IMR-90 (cell line): ENCODE measurements at regions not wholly inside any gene's neighbourhood (a gene's known extent, or its start where the extent isn't known, plus 50 kb on each side); places are given as distances from the start of the nearest gene placed in this dataset.

Experiments used
- ATAC-seq: fragments of 200-7000 bp; cut with Tn5 transposase; 2 replicates; pipeline ENCODE4 v1.9.1; 2020; ENCODE audit warnings: low read depth, mild to moderate bottlenecking, moderate library complexity
- BruUV-seq: library from RNA; stranded (reverse); fragments of 400-500 nt; replicated peaks from 2 replicates; lab custom pipeline; 2021; lab: Mats Ljungman, UMichigan
- CTCF ChIA-PET: fragments of 300-600 bp; formaldehyde crosslinking; extraction: SDS; loops from one replicate; lab custom pipeline; 2021; ENCODE audit warnings: antibody characterized with exemption; lab: Yijun Ruan, JAX
- POLR2A ChIA-PET: fragments of 300-600 bp; sonication (Branson Sonifier 250); formaldehyde crosslinking; loops from one replicate; lab custom pipeline; 2022; ENCODE audit warnings: antibody characterized with exemption; ENCODE audit not compliant: unreplicated experiment; lab: Charles Lee
- DNase-seq: peaks from one replicate; pipeline ENCODE4 v3.0.0; 2013
- H2AFZ ChIP-seq: replicated peaks from 2 replicates; pipeline ENCODE3; 2013; ENCODE audit warnings: low read length, mild to moderate bottlenecking; ENCODE audit not compliant: poor library complexity
- H2AK5ac ChIP-seq: 2 replicates; pipeline ENCODE4 v1.6.1; 2013; ENCODE audit warnings: low read depth, low read length, inconsistent platforms
- H2AK9ac ChIP-seq: replicated peaks from 2 replicates; pipeline ENCODE3; 2013; ENCODE audit warnings: mild to moderate bottlenecking, low read depth, low read length, moderate library complexity; ENCODE audit not compliant: poor library complexity
- H2BK120ac ChIP-seq: 2 replicates; pipeline ENCODE4 v1.6.1; 2013; ENCODE audit warnings: low read depth, low read length, inconsistent platforms
- H2BK15ac ChIP-seq: 3 replicates; pipeline ENCODE4 v1.6.1; 2013; ENCODE audit warnings: low read depth, low read length, inconsistent platforms
- H2BK20ac ChIP-seq: 2 replicates; pipeline ENCODE4 v1.6.1; 2013; ENCODE audit warnings: low read depth, mild to moderate bottlenecking, inconsistent platforms, low read length, moderate library complexity
- H2BK5ac ChIP-seq: 2 replicates; pipeline ENCODE4 v1.6.1; 2013; ENCODE audit warnings: mild to moderate bottlenecking, low read depth, low read length, inconsistent platforms; ENCODE audit not compliant: poor library complexity, severe bottlenecking
- H3K14ac ChIP-seq: replicated peaks from 2 replicates; pipeline ENCODE4 v1.6.1; 2013; ENCODE audit warnings: low read depth, low read length, inconsistent platforms
- H3K18ac ChIP-seq: 2 replicates; pipeline ENCODE4 v1.6.1; 2013; ENCODE audit warnings: low read depth, low read length, control low read depth
- H3K23ac ChIP-seq: 2 replicates; pipeline ENCODE4 v1.6.1; 2013; ENCODE audit warnings: low read depth, low read length, inconsistent platforms
- H3K27ac ChIP-seq: 2 replicates; pipeline ENCODE4 v1.5.1; 2013; ENCODE audit warnings: mild to moderate bottlenecking, control low read depth, low read length; ENCODE audit not compliant: insufficient read depth
- H3K27me3 ChIP-seq: 2 replicates; pipeline ENCODE4 v1.6.1; 2013; ENCODE audit warnings: low read length; ENCODE audit not compliant: control insufficient read depth, insufficient read depth
- H3K36me3 ChIP-seq: 2 replicates; pipeline ENCODE4 v1.6.1; 2013; ENCODE audit warnings: low read length, mixed read lengths; ENCODE audit not compliant: control insufficient read depth, insufficient read depth
- H3K4ac ChIP-seq: 2 replicates; pipeline ENCODE4 v1.6.1; 2013; ENCODE audit warnings: low read depth, low read length, inconsistent platforms
- H3K4me1 ChIP-seq: 2 replicates; pipeline ENCODE4 v1.6.1; 2013; ENCODE audit warnings: low read length, mixed read lengths; ENCODE audit not compliant: control insufficient read depth, insufficient read depth
- H3K4me2 ChIP-seq: 2 replicates; pipeline ENCODE4 v1.6.1; 2013; ENCODE audit warnings: low read depth, mild to moderate bottlenecking, control low read depth, low read length, moderate library complexity
- H3K4me3 ChIP-seq: 2 replicates; pipeline ENCODE4 v1.5.1; 2013; ENCODE audit warnings: low read depth, mild to moderate bottlenecking, control low read depth, low read length, moderate library complexity; ENCODE audit not compliant: insufficient read depth
- H3K56ac ChIP-seq: 2 replicates; pipeline ENCODE4 v1.6.1; 2013; ENCODE audit warnings: low read length, inconsistent platforms; ENCODE audit not compliant: insufficient read depth; ENCODE audit errors: extremely low read depth
- H3K79me1 ChIP-seq, 2 experiments: 2 replicates each; pipeline ENCODE4 v1.6.1; 2013; ENCODE audit warnings: low read length in 2 of 2, inconsistent platforms in 1 of 2, low read depth in 1 of 2
- H3K9ac ChIP-seq: 2 replicates; pipeline ENCODE4 v1.6.1; 2013; ENCODE audit warnings: low read depth, low read length, control low read depth
- H3K9me1 ChIP-seq: 2 replicates; pipeline ENCODE4 v1.6.1; 2013; ENCODE audit warnings: low read length, inconsistent platforms; ENCODE audit not compliant: insufficient read depth
- H3K9me3 ChIP-seq: 2 replicates; pipeline ENCODE4 v1.6.1; 2013; ENCODE audit warnings: low read length; ENCODE audit not compliant: control insufficient read depth, insufficient read depth
- H4K20me1 ChIP-seq: 2 replicates; pipeline ENCODE4 v1.6.1; 2013; ENCODE audit warnings: low read length, inconsistent platforms; ENCODE audit not compliant: insufficient read depth
- H4K5ac ChIP-seq: 2 replicates; pipeline ENCODE4 v1.6.1; 2013; ENCODE audit warnings: mild to moderate bottlenecking, low read depth, low read length, control low read depth
- H4K8ac ChIP-seq, 2 experiments: 2 replicates each; pipeline ENCODE4 v1.6.1; 2013; ENCODE audit warnings: low read depth in 2 of 2, low read length in 2 of 2, control low read depth in 1 of 2, inconsistent platforms in 1 of 2
- H4K91ac ChIP-seq: 2 replicates; pipeline ENCODE4 v1.6.1; 2013; ENCODE audit warnings: low read depth, low read length, inconsistent platforms; ENCODE audit not compliant: insufficient read depth
- BHLHE40 ChIP-seq: fragments of 150-350 bp; IDR thresholded peaks from 2 replicates; pipeline ENCODE4 v1.6.1; 2016; ENCODE audit warnings: mild to moderate bottlenecking, low read depth, low read length
- CEBPB ChIP-seq: IDR thresholded peaks from 2 replicates; pipeline ENCODE4 v1.6.1; 2012; ENCODE audit warnings: low read depth, low read length, improper control_type of control experiment
- CHD1 ChIP-seq: IDR thresholded peaks from 2 replicates; pipeline ENCODE4 v1.6.1; 2012; ENCODE audit warnings: low read depth, low read length, improper control_type of control experiment
- MAFK ChIP-seq: IDR thresholded peaks from 2 replicates; pipeline ENCODE4 v1.6.1; 2012; ENCODE audit warnings: low read depth, low read length, improper control_type of control experiment
- MAZ ChIP-seq: IDR thresholded peaks from 2 replicates; pipeline ENCODE4 v1.6.1; 2012; ENCODE audit warnings: low read depth, mild to moderate bottlenecking, low read length, improper control_type of control experiment, moderate library complexity, borderline replicate concordance
- NFE2L2 ChIP-seq: fragments of 150-350 bp; IDR thresholded peaks from 2 replicates; pipeline ENCODE4 v1.6.1; 2016; ENCODE audit warnings: low read depth, mild to moderate bottlenecking, low read length
- RAD21 ChIP-seq: IDR thresholded peaks from 2 replicates; pipeline ENCODE4 v1.6.1; 2012; ENCODE audit warnings: low read length, improper control_type of control experiment
- RFX5 ChIP-seq: IDR thresholded peaks from 2 replicates; pipeline ENCODE4 v1.8.0; 2012; ENCODE audit warnings: low read depth, mild to moderate bottlenecking, low read length, moderate library complexity
- SMC3 ChIP-seq: fragments of 150-350 bp; IDR thresholded peaks from 2 replicates; pipeline ENCODE4 v1.6.1; 2016; ENCODE audit warnings: low read depth, mild to moderate bottlenecking, antibody characterized with exemption, low read length, moderate library complexity
- whole genome bisulfite sequencing, 2 experiments: methylation state at CpG; one replicate each; pipeline versions ENCODE4 v1.1.5 to v1.1.7; 2013; ENCODE audit warnings: missing lambda C conversion rate in 2 of 2; ENCODE audit not compliant: insufficient read length in 1 of 2; ENCODE audit errors: extremely low coverage in 2 of 2; 5-methylcytosine and 5-hydroxymethylcytosine counted together
- dilution Hi-C: fragments of 300-500 bp; cut with HindIII; formaldehyde crosslinking; loops from one replicate; pipeline ENCODE4 v1.14.3; 2018; ENCODE audit warnings: low sequenced_read_pairs; ENCODE audit not compliant: unreplicated experiment
- in situ Hi-C: fragments of 300-500 bp; cut with MboI; formaldehyde crosslinking; loops from 3 replicates; pipeline ENCODE4 v1.14.3; 2019; ENCODE audit warnings: low sequenced_read_pairs, inconsistent platforms, mixed read lengths
- intact Hi-C: fragments of 100-400 bp; cut with micrococcal nuclease; formaldehyde crosslinking; loops from 2 replicates; pipeline ENCODE4 v1.10.0; 2022
- TF ChIP-seq, protein P1 (sequence below): fragments of 150-350 bp; IDR thresholded peaks from 2 replicates; pipeline ENCODE4 v1.6.1; 2017; ENCODE audit warnings: mild to moderate bottlenecking, antibody characterized with exemption, low read length, low read depth
- TF ChIP-seq, protein P2 (sequence below): fragments of 150-350 bp; IDR thresholded peaks from 2 replicates; pipeline ENCODE4 v1.6.1; 2016; ENCODE audit warnings: low read depth, mild to moderate bottlenecking, low read length, moderate library complexity, borderline replicate concordance
- TF ChIP-seq, protein P3 (sequence below): conservative IDR thresholded peaks from 2 replicates; pipeline ENCODE4 v1.5.1; 2012; ENCODE audit warnings: mild to moderate bottlenecking, low read depth, low read length, improper control_type of control experiment

DNA sequence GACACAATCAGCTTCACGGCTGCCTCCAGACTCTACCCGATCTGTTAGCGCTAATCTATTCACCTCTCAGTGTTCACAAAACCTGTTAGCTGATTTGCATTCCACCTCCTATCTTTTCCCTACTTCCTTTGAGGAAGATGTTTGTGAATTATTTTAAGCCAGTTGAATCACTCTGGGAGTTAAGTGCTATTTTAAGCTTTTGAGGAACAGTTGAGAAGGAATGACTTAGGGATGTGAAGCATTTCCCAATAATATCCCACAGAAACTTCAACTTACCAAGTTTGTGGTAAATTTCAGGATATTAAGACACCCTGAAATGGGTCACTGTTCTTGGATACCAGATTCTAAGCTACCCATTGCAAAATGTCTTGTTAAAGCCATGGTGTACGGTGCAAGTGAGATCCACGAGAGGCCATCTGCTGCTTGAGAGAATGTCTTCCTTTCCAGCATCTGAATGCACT is 145.2 kb upstream of the CITED2 start:
- Histone ChIP-seq H2AK9ac (no peak overlapping the region), H3K79me1 (no peaks in the 10 kb centered on the region), H2BK120ac (no peak overlapping the region; the same call in 1 of the 2 replicates), H3K18ac (no peak overlapping the region), H3K14ac (0 out of 2 replicates have a peak overlapping the region, but pooled peaks have one; percentile 24), H2BK15ac (no peak overlapping the region; the same call in 2 of the 3 replicates), H3K27me3 (no peaks in the 10 kb centered on the region), H3K27ac (no peak overlapping the region), H3K4me2 (no peak overlapping the region), H2AK5ac (peak overlapping the region; percentile 35; the same call in 1 of the 2 replicates), H4K91ac (no peak overlapping the region), H4K20me1 (no peaks in the 10 kb centered on the region), H3K9me1 (no peaks in the 10 kb centered on the region), H3K4ac (no peak overlapping the region), H2BK20ac (no peak overlapping the region), H3K23ac (no peak overlapping the region), H3K9ac (no peak overlapping the region), H3K36me3 (no peaks in the 10 kb centered on the region), H3K4me3 (no peak overlapping the region), H4K5ac (no peak overlapping the region), H3K56ac (no peak overlapping the region), H3K4me1 (peaks cover 8% of the 10 kb centered on the region), H2BK5ac (no peak overlapping the region), H4K8ac (no peak overlapping the region; a peak in 1 of 4 replicates), H2AFZ (no peak overlapping the region), H3K9me3 (no peaks in the 10 kb centered on the region)
- dilution Hi-C loops, result no loop called here
- DNase-seq (peak; percentile 54), ATAC-seq (no peak)
- no CpG with 5 or more reads among the region's 5 CpGs for WGBS, 2 experiments
- CTCF ChIA-PET, result no interaction called here
- BruUV-seq, result no TSS peak
- POLR2A ChIA-PET, result no interaction called here
- TF ChIP-seq, protein P1, sequence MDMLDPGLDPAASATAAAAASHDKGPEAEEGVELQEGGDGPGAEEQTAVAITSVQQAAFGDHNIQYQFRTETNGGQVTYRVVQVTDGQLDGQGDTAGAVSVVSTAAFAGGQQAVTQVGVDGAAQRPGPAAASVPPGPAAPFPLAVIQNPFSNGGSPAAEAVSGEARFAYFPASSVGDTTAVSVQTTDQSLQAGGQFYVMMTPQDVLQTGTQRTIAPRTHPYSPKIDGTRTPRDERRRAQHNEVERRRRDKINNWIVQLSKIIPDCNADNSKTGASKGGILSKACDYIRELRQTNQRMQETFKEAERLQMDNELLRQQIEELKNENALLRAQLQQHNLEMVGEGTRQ, result no peak
- TF ChIP-seq BHLHE40, result no peak
- no peak for TF ChIP-seq MAZ
- TF ChIP-seq, protein P2, sequence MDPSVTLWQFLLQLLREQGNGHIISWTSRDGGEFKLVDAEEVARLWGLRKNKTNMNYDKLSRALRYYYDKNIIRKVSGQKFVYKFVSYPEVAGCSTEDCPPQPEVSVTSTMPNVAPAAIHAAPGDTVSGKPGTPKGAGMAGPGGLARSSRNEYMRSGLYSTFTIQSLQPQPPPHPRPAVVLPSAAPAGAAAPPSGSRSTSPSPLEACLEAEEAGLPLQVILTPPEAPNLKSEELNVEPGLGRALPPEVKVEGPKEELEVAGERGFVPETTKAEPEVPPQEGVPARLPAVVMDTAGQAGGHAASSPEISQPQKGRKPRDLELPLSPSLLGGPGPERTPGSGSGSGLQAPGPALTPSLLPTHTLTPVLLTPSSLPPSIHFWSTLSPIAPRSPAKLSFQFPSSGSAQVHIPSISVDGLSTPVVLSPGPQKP, result no peak
- TF ChIP-seq SMC3, result no peak
- no peak for TF ChIP-seq RFX5
- TF ChIP-seq NFE2L2, result no peak
- TF ChIP-seq, protein P3, sequence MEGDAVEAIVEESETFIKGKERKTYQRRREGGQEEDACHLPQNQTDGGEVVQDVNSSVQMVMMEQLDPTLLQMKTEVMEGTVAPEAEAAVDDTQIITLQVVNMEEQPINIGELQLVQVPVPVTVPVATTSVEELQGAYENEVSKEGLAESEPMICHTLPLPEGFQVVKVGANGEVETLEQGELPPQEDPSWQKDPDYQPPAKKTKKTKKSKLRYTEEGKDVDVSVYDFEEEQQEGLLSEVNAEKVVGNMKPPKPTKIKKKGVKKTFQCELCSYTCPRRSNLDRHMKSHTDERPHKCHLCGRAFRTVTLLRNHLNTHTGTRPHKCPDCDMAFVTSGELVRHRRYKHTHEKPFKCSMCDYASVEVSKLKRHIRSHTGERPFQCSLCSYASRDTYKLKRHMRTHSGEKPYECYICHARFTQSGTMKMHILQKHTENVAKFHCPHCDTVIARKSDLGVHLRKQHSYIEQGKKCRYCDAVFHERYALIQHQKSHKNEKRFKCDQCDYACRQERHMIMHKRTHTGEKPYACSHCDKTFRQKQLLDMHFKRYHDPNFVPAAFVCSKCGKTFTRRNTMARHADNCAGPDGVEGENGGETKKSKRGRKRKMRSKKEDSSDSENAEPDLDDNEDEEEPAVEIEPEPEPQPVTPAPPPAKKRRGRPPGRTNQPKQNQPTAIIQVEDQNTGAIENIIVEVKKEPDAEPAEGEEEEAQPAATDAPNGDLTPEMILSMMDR, result no peak
- no peak for TF ChIP-seq RAD21
- no peak for TF ChIP-seq CHD1
- TF ChIP-seq MAFK, result no peak
- TF ChIP-seq CEBPB, result no peak
- in situ Hi-C loops, result no loop called here
- intact Hi-C loops, result no loop called here
